K562 (cell line): ENCODE measurements at regions not wholly inside any gene's neighbourhood (a gene's known extent, or its start where the extent isn't known, plus 50 kb on each side); places are given as distances from the start of the nearest gene placed in this dataset.

ENCODE experiments used
- KAT7 ChIP-seq: sonication (generic); formaldehyde crosslinking; IDR thresholded peaks from 2 replicates; pipeline ENCODE4 v1.8.0; 2022; ENCODE audit warnings: missing genetic modification reagents, mild to moderate bottlenecking, borderline replicate concordance
- MYNN ChIP-seq, 2 experiments: sonication (generic); formaldehyde crosslinking in 1 of 2; IDR thresholded peaks; 2 replicates each; pipeline versions ENCODE4 v1.5.0 to v1.6.1; 2016 to 2020; ENCODE audit warnings: antibody characterized with exemption in 1 of 2, missing genetic modification reagents in 1 of 2
- ZFP91 ChIP-seq: sonication (generic); formaldehyde crosslinking; IDR thresholded peaks from 2 replicates; pipeline ENCODE4 v1.8.0; 2022; ENCODE audit warnings: mild to moderate bottlenecking, missing genetic modification reagents

DNA sequence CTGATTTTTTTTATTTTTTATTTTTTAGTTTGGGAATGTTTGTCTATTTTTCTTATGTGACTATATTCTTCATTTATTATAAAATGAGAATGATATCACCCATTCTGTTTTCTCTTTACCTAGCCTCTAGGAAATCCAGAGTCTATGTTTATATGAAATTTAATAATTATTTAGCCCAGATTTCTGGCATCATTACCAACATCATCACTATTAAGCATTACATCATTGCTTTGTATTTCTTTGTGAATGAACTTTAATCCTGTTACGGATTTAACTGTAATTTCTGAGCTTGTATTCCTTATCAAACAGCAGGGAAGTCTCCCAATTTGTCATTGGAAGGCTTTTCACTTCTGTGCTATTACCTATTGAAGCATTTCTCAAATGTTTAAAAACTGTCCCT lies 72.7 kb upstream of the NOX3 start:
- TF ChIP-seq KAT7 (CRISPR knock-in tag) (no peak), ZFP91 (CRISPR knock-in tag) (no peak), MYNN (IDR thresholded peaks at IDR 0.05) (no peak), MYNN (CRISPR knock-in tag; IDR thresholded peaks at IDR 0.05) (no peak)
